DMS 273 (cell line): ENCODE measurements at regions not wholly inside any gene's neighbourhood (a gene's known extent, or its start where the extent isn't known, plus 50 kb on each side); places are given as distances from the start of the nearest gene placed in this dataset.

Source experiments
- DNase-seq: peaks from one replicate; lab custom pipeline; 2025; ENCODE audit not compliant: unreplicated experiment; lab: John Stamatoyannopoulos, UW

- no peak for DNase-seq
Observed at GRCh38 chr17:72206376-72206775, 85.6 kb downstream of the SOX9 start.

- no peak for DNase-seq
Observed at GRCh38 chr17:72208832-72209231, 88.0 kb downstream of the SOX9 start.

DNA sequence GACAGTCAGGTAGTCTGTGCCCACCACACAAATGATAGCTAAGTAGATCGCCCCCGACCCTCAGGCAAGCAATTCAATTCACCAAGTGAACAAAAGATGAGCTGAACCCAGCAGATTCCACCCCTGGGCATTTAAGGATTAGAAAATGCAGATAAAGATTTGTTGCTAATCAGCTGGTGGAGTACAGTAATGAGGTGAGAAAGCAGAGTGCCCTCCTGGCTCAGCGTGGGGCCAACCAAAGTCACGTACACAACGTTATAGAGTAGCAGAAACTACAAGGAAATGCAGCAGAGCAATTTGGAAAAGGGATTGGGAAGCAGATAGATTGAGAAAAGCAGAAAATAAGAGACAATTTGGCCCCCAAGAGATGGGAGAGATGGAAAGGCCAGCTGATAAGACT is 91.2 kb downstream of the SOX9 start:
- DNase-seq = no peak

DNA sequence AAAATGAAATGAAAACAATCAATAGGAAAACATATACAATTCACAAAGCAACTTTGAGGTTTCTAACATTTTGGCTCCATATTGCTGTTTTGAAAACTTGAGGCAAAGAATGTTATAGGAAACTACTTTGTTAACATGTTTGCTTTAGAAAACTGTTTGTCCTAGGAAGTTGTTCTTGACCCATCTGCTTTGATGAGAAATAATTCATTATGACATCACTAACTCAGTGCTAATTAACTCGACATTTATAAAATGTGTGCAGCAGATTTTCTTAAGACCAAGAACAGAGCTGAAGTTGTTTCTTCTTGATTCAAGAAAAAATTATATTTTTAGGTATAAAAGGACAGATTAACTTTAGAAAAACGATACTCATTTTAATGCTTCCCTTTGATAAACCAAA is 94.7 kb downstream of the SOX9 start:
- no peak for DNase-seq

- DNase-seq = no peak
Observed at GRCh38 chr17:72215928-72216327, 95.1 kb downstream of the SOX9 start.

DNA sequence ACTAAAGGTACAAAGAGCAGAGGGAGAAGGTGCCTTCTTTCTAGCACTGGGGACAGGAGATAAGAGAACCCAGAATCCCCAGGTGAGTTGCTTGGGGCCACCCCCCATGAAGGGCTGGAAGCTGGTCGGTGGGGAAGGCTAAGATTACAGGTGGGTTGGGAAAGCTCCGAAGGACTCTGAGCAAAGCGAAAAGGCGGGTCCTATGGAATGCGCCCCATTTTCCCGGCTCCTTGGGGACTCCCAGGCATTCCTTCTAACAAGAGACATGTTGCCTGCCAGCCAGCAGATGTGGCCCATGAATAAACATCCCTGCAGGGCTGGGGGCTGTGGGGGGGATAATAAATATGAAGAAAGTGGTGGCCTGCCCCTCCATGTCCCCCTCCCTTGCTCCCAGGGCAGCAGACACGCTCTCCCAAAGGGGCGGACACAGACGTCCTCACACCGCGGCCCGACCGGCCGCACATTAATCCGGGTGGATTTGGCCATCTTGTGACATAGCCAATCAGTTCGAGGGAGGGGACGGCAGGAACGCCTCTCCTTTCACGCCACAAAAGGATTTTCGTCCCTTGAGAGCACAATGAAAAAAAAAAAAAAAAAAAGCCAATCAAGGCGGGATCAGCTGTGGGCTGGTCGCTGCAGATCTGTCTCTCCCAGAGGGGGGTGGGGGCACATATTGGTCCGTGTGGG is 98.5 kb downstream of the SOX9 start:
- DNase-seq = no peak

- no peak for DNase-seq
Observed at GRCh38 chr17:72219824-72220493, 99.1 kb downstream of the SOX9 start.

GRCh38 chr17:72222661-72223380 is 102.0 kb downstream of the SOX9 start:
- no peak for DNase-seq

DNA sequence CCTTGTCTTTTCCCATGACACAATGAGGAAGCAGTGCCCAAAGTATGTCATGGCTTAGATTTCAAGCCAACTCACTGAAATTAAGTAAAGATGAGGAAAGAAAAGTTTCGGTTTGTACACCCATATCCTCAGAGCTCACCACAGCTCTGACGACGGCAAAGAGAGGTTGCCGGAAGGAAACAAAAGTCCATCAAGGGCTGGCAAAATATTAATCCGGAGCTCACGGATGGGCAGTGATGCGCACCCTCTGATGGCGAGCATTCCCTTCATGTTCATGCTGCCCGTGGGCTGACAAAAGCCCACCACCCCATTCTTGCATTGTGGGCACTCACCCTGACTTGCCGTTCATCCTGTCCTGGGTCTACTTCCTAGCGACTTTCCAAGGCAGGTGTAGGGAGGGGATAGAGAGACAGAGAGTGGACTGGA is 103.1 kb downstream of the SOX9 start:
- no peak for DNase-seq

- no peak for DNase-seq
Observed at GRCh38 chr17:72226322-72226721, 105.5 kb downstream of the SOX9 start.

DNA sequence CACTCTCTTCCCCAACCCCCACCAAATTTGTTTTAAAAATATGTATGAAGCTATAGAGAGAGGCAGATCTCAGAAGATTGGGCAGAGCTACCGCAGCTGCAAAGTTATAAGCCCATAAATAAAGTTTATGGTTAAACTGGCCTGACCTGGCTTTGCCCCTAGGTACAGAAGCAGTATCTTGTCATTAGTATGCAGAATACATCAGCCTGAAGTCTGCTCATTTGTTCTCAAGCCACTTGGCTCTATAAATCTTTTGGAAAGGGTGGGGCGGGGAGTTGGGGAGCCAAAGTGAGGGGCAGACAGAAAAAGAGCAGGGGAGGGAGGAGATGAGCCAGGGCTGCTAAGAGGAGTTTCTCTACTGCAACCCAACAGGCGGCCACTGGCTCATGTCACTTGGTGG is 113.2 kb downstream of the SOX9 start:
- DNase-seq = no peak

DNA sequence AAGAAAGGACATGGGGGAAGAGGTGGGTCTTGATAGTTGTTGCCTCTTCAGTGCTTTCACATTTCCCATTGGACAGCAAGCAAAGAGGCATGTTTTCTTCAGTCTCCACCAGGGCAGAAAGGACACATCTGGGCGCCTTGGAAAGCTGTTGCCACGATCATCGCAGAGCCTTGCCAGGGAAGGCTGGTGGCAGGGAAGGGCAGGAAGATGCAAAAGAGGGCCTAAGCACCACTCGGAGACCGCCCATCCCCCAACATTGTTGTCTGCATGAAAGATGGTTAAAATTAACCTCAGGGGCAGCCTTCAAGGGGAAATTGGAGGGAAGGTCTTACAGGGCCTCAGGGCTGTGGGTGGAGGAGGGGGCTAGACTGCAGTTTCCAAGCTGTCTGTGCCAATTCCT is 114.2 kb downstream of the SOX9 start:
- DNase-seq = peak; percentile 6

DNA sequence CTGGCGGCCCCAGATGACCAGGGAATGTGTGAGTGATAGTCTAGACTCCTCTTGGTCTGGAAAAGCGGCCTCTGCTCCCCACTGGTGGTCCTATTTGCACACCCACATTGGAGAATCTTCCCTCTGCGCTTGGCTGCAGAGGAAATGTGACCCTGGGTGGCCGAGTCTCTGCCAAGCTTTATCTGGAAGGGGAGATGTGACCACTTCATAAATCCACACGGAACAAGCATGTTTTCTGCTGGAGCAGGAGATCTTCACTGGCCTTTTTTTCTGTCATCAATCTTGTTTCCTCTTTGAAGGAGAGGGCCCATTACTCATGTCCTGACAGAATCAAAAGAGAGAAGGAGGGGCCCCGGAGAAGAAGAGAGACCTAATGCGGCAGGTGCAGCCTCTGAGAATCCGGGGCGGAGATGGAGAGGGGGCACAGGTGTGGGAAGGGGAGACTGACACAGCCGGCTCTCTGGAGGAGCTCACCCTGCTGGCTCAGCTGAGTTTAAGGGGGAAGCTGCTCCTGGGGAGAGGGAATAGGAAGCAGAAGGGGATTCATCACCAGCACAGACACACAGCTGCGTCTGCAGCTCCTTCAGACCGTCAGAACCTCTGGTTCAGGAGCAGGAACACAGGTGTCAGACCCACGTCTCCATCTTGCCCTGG is 116.3 kb downstream of the SOX9 start:
- no peak for DNase-seq

DNA sequence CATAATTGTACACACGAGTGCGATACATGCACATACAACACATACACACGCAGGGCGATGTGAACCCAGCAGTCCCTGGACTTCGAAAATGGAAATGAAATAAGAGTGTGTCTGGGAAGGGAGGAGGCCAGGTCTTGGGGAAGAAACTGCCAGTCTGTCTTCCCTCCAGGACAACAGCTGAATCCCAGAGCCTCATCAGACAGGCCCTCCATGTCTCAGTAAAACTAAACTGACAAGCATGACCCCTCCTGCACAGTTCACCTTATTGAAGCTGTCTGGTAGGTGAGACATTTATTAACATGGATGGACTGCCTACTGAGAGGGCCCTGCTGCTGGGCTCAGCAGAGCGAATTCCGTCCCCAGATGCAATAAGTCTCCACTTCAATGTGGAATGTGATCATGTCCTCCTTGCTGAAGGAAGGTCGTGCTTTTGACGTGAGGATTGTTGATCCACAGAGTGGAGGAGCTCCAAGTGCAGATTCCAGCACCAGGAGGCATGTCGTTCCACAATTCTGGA is 117.4 kb downstream of the SOX9 start:
- DNase-seq = no peak

GRCh38 chr17:72239548-72239947 is 118.7 kb downstream of the SOX9 start:
- no peak for DNase-seq

DNA sequence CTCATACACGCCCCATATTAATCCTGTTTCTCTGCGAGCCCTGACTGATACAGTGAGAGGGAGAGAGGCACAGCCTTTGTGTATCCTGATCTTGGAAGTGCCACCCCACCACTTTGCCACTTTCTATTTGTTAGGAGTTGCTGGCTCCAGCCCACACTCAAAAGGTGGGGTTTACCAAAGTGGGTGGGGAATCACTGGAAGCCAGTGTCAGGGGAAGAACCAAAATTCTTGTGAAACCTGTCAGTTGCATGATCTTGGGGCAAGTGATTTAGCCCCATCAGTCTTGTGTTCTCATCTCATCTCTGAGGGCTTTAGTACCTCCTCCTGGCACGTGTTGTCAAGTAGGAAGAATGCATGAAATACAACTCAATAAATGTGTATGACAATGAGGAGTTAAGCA is 119.5 kb downstream of the SOX9 start:
- DNase-seq = no peak

DNA sequence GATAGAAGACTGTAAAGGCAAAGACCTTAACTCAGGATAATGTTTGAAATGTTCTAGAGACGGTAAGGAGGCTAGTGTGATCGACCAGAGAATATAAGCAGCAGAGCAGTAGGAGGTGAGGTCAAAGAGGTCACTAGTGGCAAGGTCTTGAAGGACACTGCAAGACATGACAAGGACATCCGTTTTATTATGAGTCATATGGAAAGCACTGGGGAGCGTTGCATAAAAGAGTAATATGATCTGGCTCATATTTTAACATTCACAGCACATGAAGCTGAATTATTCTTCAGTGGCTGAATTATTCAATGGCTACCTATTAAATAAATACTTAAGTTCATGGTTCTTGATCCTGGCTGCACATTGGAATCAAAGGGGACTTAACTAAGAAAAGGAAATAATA is 123.7 kb downstream of the SOX9 start:
- no peak for DNase-seq

DNA sequence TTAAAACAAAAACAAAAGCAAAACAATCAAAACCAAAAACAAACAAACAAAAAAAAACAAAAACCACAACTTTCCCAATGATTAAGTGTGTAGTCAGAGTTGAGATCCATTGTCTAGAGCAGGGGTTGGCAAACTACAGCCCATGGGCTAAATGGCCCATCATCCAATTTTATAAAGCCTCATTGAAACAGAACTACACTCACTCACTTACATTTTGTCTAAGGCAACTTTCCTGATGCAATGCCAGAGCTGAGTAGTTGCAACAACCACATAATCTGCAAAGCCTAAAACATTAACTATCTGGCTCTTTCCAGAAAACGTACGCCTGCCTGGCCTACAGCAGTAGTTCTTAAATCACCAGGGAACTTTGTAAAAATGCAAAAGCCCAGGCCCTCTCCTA is 124.1 kb downstream of the SOX9 start:
- DNase-seq = no peak

DNA sequence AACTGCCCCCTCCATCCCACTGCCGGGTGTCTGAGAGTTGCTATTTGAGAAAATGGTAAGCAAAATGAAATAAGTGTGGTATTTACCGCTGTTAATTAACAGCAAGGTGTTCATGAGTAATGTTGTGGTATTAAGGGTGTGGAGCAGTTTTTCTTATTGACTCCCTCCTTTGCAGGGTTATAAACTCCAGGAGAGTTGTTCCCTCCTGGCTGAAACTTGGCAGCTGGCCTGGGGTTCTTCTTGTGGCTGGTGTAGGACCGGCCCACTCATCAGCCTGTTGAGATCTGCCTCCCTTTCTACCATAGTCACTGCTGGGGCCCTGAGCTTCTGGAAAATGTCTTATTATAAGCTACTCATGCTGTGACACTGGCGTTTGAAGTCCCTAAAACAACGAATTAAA is 128.6 kb downstream of the SOX9 start:
- no peak for DNase-seq

GRCh38 chr17:72250206-72250605 is 129.4 kb downstream of the SOX9 start:
- DNase-seq = no peak

DNA sequence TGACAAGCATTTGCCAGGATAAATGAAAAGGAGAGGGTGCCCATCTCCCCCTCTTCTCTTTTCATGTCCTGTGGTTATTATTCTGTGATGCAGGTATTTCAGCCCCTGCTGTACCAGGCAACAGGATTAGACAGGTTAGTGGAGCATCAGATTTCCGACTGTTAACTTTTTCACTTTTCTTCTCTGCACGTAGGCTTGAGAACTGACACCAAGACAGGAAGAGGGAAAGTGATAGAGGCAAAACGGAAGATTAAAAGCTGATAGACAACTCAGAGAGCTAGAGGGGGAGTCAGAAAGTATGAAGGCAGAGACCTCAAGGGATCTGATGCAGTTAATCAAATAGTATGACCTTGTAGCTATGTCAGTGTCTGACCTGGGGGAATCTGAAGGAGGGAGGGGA is 132.8 kb downstream of the SOX9 start:
- no peak for DNase-seq
